AML-193 (cell line): ENCODE measurements at regions not wholly inside any gene's neighbourhood (a gene's known extent, or its start where the extent isn't known, plus 50 kb on each side); places are given as distances from the start of the nearest gene placed in this dataset.
"Not testable (repeated sequence)": the region's sequence is repeated elsewhere in the genome, so short reads cannot be mapped to it uniquely, and the experiment has no call there.

ENCODE experiments used
- DNase-seq, 2 experiments: peaks; one replicate each; lab custom pipeline; 2025; lab: John Stamatoyannopoulos, UW

DNA sequence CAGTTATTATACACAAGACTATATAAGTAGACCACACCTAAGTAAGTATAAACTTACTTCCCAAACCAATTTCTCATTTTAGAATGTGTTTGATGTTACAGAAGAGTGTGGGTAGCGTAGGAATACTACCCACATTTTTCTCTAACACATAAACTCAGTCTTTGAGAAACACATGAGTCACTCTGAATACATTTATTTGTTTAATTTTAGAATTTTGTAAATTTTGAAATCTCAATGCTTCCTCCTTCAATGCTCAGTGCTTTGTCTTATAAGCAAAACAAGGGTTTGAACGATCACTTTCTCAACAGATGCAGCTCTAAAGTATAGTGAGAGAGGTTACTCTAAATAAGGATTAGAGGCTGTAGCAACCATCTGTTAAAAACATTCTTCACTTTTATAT, 700.8 kb downstream of the SI start:
- no peak for DNase-seq

DNA sequence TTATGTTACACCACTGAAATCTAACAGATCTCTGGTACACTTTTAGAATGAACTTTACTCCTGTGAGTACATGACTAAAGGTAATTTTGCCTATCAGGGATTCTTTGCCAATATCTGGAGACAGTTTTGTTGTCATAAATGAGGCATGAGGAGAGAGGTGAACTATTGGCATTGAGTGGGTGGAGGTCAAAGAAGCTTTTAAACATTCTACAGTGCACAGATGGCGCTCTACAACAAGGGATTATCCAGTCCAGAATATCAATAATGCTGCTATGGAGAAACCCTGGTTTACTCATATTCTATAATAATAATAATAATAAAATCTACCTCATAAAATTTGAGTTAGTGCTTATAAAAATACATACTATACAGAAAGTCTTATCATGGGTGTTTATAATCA, 702.3 kb downstream of the SI start:
- DNase-seq = no peak

DNA sequence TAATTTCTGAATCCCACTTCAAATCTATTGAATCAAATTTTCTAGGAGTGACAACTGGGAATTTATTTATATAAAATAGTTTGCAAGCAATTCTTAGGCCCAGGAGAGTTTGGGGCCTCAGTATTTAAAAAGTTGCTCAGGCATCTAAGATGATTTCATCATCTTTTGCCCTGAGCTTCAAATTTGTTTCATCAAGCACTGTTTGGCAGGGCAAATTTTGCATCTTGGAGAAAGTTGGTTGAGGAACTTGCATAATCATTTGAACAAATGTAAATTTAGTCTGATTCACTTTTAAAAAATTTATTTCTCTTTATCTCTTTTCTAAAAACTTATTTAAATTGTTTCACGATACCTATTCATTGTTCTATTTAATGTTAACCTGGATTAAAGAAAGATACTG, 702.8 kb downstream of the SI start:
- no peak for DNase-seq

DNA sequence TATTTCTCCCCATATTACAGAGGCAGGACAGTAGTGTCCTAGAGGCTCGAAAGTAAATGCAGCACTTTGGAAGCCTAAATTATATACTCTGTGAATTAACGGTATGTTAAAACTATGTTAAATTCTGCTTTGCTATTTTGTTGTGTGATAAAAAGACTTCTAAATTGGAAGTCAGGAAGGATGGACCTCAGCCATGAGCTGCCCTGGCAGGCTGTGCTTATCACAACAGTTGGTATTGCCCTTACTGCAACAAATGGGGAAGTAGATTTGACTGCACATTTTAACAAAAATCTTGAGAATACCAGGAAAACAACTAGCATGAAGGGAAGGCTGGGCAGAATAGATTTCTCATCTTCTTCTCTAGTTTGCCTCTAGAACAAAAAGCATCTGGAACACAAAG, 706.6 kb downstream of the SI start:
- DNase-seq = no peak

DNA sequence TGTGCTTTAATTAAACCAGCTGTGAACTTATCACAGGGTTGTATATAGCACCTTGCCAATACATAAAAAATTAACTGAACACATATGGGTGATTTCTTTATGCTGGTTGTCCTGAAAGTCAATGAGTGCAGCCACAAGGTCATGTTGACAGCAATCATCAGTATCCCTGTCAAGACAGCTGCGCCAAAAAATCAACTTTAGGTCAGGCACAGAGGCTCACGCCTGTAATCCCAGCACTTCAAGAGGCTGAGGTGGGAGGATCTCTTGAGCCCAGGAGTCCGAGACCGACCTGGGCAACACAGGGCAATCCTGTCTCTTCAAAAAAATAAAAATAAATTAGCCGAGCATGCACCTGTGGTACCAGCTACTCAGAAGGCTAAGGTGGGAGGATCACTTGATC, 707.3 kb downstream of the SI start:
- no peak for DNase-seq

DNA sequence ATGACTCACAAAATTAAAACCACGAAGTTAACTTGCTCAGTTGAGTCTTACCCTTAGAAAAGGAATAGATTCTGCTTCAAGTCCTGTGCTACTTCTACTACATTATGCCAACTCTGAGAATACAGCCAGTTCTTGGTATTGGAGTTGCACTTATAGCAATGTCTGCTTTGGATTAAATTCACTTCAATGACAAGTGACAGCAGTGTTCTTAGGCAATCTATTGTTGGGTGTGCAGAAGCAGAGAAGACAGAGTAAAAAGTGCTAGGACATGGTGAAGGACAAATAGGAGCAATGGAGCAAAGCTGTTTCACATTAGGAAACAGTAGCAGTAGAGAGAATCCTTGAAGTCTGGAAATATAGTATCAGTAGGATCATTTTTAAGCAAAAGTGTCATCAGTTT, 713.1 kb downstream of the SI start:
- no peak for DNase-seq

DNA sequence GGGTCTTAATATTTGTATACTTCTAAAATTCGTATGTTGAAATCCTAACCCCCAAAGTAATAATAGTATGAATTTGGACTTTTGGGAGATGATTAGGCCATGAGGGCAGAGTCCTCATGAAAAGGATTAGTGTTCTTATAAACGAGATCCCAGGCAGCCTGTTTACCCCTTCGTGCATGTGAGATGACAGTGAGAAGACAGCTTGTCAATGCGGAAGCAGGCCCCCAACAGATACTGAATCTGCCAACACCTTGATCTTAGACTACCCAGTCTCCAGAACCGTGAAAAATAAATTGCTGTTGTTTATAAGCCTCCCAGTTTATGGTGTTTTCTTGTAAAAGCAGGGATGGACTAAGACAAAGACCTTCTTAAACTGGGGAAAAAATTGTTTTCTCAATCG, 714.2 kb downstream of the SI start:
- no peak for DNase-seq

DNA sequence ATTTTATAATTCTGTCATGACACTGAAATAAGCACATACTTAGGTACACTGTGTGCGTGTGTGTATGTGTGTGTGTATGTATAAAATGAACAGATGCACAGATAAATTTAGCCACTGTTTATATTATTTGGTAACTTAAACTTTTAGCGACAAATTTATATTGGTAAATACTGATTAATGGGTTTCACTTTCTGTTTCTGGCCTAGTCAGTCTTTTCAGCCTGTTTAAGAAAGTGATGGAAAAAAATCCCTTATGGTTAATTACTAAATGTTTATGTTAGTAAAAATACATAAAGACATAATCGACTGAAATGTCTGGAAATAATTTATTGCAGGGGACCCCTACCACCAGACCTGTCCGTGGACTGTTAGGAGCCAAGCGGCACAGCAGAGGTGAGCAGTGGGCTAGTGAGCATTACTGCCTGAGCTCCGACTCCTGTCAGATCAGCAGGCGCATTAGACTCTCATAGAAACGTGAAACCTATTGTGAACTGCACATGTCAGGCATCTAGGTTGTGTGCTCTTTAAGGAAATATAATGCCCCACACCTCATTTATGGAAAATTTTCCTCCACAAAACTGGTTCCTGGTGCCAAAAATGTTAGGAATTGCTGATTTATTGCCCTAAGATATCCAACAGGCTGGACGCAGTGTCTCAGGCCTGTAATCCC, 717.4 kb downstream of the SI start:
- DNase-seq = no peak

DNA sequence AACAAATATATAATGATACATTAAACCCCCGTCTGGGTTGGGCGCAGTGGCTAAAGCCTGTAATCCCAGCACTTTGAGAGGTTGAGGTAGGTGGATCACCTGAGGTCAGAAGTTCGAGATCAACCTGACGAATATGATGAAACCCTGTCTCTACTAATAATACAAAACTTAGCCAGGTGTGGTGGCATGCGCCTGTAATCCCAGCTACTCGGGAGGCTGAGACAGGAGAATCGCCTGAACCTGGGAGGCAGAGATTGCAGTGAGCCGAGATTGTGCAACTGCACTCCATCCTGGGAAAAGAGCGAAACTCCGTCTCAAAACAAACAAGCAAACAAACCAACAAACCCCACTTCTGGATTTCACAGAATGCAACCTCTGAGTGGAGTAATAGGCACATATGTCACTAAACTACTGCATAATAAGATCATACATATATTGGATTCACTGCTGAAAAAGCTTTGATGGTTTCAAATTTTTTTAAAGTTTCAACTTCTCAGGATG, 718.2 kb downstream of the SI start:
- no peak for DNase-seq

DNA sequence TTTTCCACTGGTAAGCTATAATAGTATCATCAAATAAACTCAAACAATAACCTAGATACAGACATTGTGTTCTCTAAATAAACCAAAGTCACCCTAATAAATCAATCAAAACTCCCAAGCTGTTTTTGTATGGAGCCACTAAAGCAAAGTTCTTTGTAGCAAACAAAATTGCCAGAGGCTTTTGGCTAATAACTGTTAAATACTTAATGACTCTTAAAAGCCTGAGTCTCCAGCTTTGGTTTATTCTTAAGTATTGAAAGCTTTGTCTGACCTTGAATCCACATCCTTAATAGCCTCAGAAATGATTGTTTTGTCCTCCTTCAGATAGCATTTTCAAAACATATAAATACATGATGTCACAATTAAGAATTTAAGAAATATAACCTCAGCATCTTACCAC, 725.3 kb downstream of the SI start:
- no peak for DNase-seq

DNA sequence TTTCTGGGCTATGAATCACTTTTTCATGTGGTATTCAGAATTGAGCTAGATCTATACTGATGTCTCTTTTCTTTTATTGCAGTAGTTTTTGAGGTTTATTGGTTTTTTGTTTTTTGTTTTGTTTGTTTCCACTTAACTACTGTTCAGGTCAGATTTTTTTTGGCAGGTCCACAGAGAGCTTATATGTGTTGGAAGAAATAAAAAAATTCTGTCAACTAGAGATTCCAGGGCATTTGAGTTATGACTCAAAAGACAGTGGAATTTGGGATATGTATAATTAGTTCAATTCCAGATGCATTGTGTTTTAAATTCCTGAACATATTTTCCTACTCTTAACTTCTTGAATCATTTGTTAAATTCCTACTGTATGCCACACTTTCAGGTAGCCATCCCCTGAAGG, 727.2 kb downstream of the SI start:
- no peak for DNase-seq

DNA sequence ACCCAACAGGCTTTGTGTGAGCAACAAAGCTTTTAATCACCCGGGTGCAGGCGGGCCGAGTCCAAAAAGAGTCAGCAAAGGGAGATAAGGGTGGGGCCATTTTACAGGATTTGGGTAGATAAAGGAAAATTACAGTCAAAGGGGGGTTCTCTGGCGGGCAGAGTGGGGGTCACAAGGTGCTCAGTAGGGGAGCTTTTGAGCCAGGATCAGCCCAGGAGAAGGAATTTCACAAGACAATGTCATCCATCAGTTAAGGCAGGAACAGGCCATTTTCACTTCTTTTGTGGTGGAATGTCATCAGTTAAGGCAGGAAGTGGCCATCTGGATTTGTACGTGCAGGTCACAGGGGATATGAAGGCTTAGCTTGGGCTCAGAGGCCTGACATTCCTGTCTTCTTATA, 736.1 kb downstream of the SI start:
- DNase-seq = not testable (repeated sequence)

DNA sequence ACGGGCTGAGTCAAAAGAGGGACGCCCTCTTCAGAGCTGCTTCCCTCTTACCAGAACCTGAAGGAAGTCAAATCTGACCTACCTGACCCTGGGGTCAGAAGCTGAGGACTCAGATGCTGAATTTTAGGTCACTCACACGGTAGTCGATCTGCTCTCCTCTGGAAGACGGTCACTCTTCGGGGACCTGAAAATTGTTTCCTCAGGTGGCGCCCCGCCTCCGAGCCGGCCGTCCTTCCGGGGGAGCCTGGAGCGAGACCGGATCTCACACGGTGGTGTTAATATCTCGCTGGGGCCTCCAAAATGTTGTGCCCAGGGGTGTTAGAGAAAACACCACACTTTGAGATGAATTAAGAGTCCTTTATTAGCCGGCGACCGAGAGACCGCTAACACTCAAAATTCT, 737.2 kb downstream of the SI start:
- no peak for DNase-seq

DNA sequence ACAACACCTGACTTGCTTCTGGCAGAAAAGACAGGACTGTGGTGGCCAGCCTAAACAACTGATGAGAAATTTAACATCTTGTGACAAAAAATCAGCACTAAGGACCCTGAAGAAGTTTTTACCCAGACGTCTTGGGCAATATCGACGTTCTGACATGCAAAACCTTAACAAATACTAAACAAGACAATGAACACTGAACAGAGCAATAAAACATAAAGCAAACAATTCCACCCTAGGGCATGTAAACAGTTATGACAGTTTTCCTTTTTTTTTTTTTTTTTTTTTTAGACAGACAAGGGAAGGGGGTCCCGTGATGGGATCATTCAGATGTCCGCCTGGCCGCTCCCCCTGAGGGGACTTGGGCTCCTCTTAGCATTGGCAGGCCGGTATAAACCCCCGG, 738.0 kb downstream of the SI start:
- DNase-seq = no peak

DNA sequence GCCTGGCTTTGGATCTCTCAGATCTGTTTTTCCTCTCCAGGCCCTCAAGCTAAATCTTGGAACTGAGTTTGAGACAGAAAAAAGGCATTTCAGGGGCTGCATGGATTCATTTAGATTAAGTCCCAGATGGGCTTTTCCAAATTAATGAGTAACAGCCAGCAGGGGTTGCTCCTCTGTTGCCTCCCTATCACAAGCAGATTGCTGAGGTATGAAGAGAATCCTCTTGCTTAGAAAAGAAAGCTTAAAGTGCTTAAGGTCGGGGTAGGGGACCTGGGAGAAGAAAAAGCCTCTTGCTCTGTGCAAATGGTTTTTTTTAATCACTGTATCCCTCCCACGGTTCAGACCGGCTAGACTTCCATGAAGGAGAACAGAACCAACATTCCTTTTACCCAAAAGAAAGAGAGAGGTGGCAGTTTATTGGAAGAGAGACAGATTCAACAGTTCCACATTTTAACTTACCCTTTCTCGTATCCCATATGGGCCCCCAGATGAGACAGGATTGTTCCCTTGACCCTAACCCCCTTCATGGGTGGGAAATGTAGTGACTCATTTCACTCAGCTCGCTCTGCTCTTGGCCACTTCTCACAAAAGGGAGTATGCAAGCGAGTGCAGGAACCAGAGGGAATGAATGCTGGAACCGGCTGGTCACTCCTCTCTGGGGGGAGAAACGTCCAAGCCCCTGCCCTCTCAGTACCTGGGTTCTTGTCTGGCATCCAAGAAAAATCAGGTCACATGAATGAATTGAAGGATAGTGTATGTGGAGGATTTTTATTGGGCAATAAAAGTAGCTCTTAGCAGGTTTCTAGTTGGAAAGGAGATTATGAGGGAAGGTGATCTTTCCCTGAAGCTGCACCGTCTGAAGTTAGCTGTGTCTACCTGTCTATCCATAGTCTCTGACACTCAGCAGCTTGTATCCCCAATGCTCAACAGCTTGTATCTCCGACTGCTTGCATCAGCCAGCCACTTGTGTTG, 745.2 kb downstream of the SI start:
- DNase-seq = no peak

DNA sequence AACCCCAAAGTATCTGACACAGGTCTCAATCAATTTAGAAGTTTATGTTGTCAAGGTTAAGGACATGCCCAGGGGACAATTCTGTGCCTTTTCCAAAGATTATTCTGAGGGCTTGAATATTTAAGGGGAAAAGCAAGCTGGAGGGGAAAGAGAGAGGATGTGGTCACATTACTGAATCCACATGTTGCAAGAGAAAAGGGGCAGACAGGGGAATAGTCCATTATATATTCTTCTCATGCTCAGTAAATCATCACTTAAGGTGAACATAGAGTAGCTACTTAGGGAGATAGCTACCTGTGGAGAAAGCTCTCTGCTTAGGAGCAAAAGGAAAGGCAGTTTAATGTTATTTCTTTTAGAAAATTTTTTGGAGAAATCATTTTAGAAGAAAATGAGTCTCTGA, 751.6 kb downstream of the SI start:
- DNase-seq = no peak

DNA sequence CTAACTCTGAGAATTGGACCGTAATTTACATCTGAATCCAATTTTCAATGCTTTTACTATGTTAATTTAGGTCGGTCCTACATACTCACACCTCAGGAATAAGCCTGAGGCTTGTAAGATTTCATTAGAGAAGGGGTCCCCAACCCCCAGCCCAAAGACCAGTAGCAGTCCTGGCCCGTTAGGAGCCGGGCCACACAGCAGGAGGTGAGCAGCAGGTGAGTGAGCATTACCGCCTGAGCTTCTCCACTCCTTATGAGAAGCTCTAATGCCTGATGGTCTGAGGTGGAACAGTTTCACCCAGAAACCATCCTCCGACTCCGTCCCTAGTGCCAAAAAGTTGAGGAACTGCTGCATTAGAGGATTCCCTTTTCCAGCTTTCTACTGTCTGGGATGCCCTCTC, 757.3 kb downstream of the SI start:
- DNase-seq = no peak

DNA sequence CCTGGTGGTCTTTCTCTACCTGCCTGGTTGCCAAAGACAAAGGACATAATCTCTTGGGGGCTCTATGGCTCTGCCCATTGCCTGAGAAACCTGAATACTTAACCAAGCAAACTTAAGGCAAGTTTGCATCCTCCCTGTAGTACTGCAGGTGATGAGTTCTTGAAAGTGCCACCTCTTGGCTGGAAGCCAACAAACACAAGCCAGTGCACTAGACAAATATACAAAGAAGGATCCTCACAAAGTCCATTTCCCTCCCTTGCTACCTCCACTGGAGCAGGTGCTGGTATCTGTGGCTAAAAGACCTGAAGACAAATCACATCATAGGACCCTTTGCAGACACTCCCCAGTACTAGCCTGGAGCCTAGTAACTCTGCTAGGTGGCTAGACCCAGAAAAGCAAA, 772.3 kb downstream of the SI start:
- DNase-seq = no peak

DNA sequence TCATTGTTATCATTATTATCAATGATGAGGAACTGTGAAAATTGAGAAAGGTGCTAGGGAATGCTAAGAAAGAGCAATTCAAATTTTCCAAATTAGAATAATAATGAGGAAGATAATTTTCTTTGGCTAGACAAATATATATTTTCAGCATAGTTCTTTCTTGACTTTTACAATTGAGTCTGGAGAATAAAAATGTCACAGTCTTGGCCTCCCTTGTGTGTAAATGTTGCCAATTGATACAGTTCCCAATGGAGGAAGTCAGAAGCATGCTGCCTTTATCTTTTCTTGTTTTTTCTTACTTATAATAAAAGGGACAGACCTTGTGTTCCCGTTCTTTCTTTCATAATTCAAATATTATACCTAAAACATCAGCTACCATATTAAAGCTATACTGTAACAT, 774.4 kb downstream of the SI start:
- no peak for DNase-seq

DNA sequence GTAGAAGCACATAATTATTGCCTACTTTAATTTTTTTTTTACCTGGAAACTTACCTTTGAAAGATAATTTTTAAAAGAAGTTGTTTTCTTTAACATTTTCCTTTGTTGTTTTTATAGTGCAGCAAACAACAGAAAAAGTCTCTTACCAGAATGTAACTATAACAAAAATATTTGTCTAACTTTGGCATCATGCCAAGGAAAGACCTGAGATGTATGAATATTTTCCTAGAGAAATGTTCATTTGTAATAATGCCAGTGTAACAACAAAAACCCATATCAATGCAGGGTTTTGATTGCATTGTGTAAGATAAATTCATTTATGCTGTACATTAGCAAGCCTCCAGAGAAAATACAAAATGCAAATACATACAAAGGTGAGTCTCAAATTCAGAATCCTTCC, 775.7 kb downstream of the SI start:
- DNase-seq = no peak

DNA sequence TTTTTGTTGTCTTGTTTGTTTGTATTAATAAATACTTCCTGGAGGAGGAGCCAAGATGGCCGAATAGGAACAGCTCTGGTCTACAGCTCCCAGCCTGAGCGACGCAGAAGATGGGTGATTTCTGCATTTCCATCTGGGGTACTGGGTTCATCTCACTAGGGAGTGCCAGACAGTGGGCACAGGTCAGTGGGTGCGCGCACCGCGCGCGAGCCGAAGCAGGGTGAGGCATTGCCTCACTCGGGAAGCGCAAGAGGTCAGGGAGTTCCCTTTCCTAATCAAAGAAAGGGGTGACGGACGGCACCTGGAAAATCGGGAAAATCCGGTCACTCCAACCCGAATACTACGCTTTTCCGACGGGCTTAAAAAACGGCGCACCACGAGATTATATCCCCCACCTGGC, 786.8 kb downstream of the SI start:
- DNase-seq = not testable (repeated sequence)

DNA sequence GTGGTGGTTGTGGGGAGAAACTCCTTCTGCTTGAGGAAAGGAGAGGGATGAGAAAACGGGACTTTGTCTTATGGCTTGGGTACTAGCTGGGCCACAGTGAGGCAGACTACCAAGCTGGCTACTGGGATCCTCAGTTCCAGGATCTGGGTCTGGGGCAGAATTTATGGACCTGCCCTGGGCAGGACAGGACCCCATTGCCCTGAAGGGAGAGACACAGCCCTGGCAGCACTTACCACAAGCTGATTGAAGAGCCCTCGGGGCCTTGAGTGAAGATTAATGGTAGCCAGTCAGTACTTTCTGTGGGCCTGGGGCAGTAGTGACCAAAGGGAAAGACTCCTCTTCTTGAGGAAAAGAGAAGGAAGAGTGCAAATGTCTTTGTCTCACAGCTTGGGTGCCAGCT, 799.7 kb downstream of the SI start:
- no peak for DNase-seq

DNA sequence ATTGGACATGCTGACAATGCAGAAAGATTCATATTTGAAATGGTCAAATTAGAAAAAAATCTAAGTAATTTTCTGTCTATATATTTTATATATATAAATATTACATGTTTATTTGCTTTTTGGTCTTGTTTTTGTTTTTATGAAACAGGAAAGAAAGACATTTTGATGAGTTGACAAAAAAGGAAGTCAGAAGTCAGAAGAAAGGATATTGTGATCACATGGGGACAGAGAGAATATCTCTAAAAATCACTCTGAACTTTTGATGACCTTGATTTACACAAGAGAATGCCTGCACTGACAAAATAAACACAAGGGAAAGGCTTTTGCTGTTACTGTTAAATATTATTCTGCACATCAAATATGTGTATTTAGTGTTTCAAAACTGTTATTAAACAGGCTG, 811.2 kb downstream of the SI start:
- DNase-seq = no peak
